ENCODE measurements at regions not wholly inside any gene's neighbourhood (a gene's known extent, or its start where the extent isn't known, plus 50 kb on each side); places are given as distances from the start of the nearest gene placed in this dataset.

DNA sequence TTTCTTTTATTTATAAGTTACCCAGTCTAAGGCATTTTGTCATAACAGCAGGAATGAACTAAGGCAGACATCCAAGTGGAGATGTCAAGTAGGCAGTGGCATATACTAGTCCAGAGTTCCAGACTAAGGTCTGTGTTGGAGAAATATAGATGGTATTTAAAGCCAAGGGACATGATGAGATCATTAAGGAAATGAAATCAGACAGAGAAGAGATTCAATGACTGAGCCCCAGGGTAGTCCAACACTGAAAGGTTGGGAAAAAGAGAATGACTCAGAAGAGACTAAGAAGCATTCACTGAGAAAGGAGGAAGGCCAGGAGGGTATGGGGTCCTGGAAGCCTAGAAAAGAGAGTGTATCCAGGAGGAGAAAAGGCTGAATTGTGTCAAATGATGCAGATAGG, 442.2 kb upstream of the CCDC196 start:
- H3K27me3 ChIP-seq (ENCODE audit: control insufficient read depth, insufficient read depth): no peaks in the 10 kb centered on the region
- no peak for DNase-seq
- H3K4me3 ChIP-seq (ENCODE audit: low read length): no peak overlapping the region
- no peak for ATAC-seq
- H3K9me3 ChIP-seq (ENCODE audit: control insufficient read depth, low read length): no peaks in the 10 kb centered on the region
- no peak overlapping the region for H3K27ac ChIP-seq (ENCODE audit: low read length)
- no peaks in the 10 kb centered on the region for H3K4me1 ChIP-seq (ENCODE audit: control insufficient read depth, insufficient read depth, low read length)
- intact Hi-C loops (cut with DNase I): no loop called here

DNA sequence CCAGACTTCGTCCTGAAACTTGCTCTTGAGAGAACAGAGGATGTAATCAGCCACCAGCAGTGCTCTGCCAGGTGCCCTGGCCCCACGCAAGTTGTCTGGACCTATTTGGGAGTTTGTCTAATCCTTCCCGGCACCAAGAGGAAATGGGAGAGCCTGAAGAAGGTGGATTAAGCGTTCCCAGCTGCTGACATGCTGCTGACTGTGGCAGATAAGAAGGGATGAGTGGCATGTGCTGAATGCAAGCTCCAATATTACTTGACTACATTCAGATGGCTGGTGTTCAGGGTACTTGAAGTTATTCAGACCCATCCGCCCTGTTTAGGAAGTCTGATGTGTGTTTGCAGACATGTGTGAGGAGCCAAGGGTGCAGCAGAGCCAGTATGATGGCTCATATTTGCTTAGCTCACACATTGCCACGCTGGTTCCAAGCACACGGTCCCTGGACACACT, 440.6 kb upstream of the CCDC196 start:
- intact Hi-C loops (cut with DNase I): no loop called here
- no peak overlapping the region for H3K4me3 ChIP-seq (ENCODE audit: low read length)
- no peaks in the 10 kb centered on the region for H3K9me3 ChIP-seq (ENCODE audit: control insufficient read depth, low read length)
- DNase-seq (peak; percentile 70 to 81 (median 70)), ATAC-seq (peak; percentile 94)
- H3K4me1 ChIP-seq (ENCODE audit: control insufficient read depth, insufficient read depth, low read length): no peaks in the 10 kb centered on the region
- peak overlapping the region; percentile 34 for H3K27ac ChIP-seq (ENCODE audit: low read length)
- WGBS: 17% methylated on average over 7 of the region's 7 CpGs
- H3K27me3 ChIP-seq (ENCODE audit: control insufficient read depth, insufficient read depth): no peaks in the 10 kb centered on the region

DNA sequence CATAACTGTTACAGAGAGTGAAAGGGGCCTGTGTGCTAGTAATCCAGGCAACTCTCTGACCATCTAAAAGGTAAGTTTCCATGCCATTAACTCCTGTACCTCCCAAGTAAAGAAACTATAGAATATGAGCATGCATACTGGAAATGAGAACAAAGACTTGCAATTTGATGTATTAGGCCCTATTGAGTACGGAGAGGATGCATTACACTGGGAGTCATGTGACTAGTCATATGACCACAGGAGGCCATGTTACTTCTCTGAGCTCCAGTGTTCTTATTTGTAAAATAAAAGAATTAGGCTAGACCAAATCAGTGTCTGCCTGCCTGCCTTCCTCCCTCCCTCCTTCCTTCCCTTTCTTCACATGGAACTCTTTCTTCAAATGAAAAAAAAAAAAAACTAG, 440.1 kb upstream of the CCDC196 start:
- Histone ChIP-seq H3K9me3 (ENCODE audit: control insufficient read depth, low read length) (no peaks in the 10 kb centered on the region), H3K4me3 (ENCODE audit: low read length) (no peak overlapping the region), H3K4me1 (ENCODE audit: control insufficient read depth, insufficient read depth, low read length) (no peaks in the 10 kb centered on the region), H3K27me3 (ENCODE audit: control insufficient read depth, insufficient read depth) (no peaks in the 10 kb centered on the region), H3K27ac (ENCODE audit: low read length) (peak overlapping the region; percentile 34)
- WGBS: 62% methylated on average over 1 of the region's 1 CpG
- ATAC-seq: peak in 1 of 2 donors; percentile 8
- DNase-seq: no peak
- intact Hi-C loops (cut with DNase I): no loop called here

DNA sequence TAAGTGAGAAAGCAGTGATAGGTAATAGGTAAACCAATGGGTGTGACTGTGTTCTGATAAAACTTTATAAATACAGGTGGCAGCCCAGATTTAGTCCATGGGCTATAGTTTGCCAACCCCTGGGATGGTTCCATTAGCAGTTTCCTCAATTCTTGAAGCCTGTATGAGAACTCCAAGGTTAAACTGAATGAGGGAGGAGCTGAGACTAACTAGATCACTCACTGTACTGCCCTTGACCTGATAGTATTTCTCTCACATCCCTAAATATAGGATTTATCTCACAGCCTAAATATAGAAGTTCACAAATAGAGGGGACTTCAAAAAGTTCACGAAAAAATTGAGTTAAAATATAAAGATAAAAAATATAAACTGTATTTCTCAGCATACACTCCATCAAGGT, 439.6 kb upstream of the CCDC196 start:
- no peaks in the 10 kb centered on the region for H3K27me3 ChIP-seq (ENCODE audit: control insufficient read depth, insufficient read depth)
- no peaks in the 10 kb centered on the region for H3K9me3 ChIP-seq (ENCODE audit: control insufficient read depth, low read length)
- intact Hi-C loops (cut with DNase I): no loop called here
- ATAC-seq: peak in 1 of 2 donors; percentile 33
- no peak overlapping the region for H3K4me3 ChIP-seq (ENCODE audit: low read length)
- no peak for DNase-seq
- no peaks in the 10 kb centered on the region for H3K4me1 ChIP-seq (ENCODE audit: control insufficient read depth, insufficient read depth, low read length)
- 32% methylated on average over 1 of the region's 1 CpG for WGBS
- H3K27ac ChIP-seq (ENCODE audit: low read length): no peak overlapping the region

DNA sequence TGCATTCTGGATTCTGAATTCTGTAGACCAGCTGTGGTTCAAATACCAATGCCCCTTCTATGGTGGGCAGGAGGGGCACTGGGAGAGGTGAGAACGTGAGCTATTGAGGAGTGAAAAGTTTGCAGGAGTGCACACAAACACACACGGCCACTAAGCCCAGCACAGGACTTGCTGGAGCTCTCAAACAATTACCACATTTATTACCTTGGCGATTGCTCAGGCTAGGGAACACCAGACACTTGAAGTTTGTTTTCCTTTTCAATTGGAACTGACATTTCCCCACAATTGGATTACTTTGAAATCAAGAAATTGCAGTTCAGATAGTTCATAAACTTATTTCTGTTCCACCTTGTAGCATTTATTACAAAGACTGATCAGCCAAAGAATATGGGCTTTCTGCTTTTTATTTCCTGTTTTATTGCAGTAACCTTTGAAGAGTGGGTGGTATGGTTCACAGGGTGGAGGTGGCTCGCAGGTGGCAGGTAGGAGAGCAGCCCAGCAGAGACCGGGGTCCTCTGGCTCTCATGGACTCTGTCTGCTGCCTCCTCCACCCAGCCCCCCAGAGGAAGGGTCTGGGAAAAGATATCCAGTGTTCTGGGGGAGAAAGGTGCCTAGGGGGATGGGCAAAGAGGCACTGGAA, 429.8 kb upstream of the CCDC196 start:
- no peak for ATAC-seq
- 80% methylated on average over 5 of the region's 5 CpGs for WGBS
- H3K27me3 ChIP-seq (ENCODE audit: control insufficient read depth, insufficient read depth): no peaks in the 10 kb centered on the region
- DNase-seq: no peak
- H3K27ac ChIP-seq (ENCODE audit: low read length): no peak overlapping the region
- H3K4me1 ChIP-seq (ENCODE audit: control insufficient read depth, insufficient read depth, low read length): no peaks in the 10 kb centered on the region
- intact Hi-C loops (cut with DNase I): no loop called here
- no peak overlapping the region for H3K4me3 ChIP-seq (ENCODE audit: low read length)
- no peaks in the 10 kb centered on the region for H3K9me3 ChIP-seq (ENCODE audit: control insufficient read depth, low read length)

DNA sequence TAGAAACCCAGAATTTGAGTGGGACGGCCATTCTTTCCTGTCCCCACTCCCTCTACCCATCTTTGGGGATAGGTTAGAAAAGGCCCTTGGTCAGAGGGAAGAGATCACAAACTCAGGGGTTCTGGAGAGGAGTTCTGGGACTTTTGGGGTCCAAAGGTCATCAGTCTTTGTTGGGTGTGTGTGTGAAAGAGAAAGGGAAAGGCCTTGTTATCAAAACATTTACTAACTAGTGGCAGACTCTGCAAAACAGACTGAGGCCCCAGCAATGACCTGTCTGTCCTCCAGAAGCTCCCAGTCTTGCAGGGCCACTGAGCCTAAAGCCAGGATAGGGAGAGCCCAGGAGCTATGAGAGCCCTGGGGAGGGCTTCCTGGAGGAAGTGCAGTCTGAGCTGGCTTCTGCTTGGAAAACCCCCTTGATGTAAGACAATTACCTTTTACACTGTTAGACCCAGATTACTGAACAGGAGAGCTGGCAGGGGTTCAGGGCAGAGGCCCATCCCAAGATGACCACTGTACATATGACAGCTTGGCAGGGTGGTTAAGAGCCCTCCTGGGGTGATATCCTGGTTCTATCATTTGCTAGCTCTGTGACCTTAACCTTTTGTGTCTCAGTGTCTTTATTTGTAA, 429.1 kb upstream of the CCDC196 start:
- intact Hi-C loops (cut with DNase I): no loop called here
- H3K4me3 ChIP-seq (ENCODE audit: low read length): no peak overlapping the region
- H3K27ac ChIP-seq (ENCODE audit: low read length): no peak overlapping the region
- no peaks in the 10 kb centered on the region for H3K9me3 ChIP-seq (ENCODE audit: control insufficient read depth, low read length)
- no peaks in the 10 kb centered on the region for H3K27me3 ChIP-seq (ENCODE audit: control insufficient read depth, insufficient read depth)
- 97% methylated on average over 1 of the region's 1 CpG for WGBS
- H3K4me1 ChIP-seq (ENCODE audit: control insufficient read depth, insufficient read depth, low read length): no peaks in the 10 kb centered on the region
- no peak for DNase-seq
- ATAC-seq: no peak

DNA sequence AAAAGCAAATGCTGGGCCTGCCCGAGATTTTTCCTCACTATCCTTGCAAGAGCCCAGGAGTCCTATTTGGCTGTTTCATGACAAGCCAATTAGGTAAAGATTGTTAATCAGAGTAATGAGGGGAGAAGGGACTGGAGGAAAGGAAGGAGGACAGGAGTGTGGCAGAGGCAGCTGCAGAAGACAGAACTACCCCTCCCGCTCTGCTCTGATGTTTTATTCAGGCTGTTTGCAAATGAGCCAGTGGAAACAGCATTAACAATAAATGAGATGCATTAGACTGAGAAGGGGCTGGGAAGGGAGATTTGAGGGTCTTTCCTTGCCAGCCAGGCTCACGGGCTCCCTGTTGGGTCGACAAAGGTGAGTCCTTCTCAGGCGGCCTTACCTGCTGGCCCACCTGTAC, 421.0 kb upstream of the CCDC196 start:
- DNase-seq: no peak
- ATAC-seq: no peak
- H3K4me3 ChIP-seq (ENCODE audit: low read length): no peak overlapping the region
- WGBS: 84% methylated on average over 5 of the region's 5 CpGs
- H3K9me3 ChIP-seq (ENCODE audit: control insufficient read depth, low read length): no peaks in the 10 kb centered on the region
- intact Hi-C loops (cut with DNase I): loop anchor here in 1 of 4 donors (10.0 kb wide), 1 partner anchor 110 kb away; no protein-coding TSS in a partner anchor
- H3K27ac ChIP-seq (ENCODE audit: low read length): no peak overlapping the region
- H3K27me3 ChIP-seq (ENCODE audit: control insufficient read depth, insufficient read depth): no peaks in the 10 kb centered on the region
- H3K4me1 ChIP-seq (ENCODE audit: control insufficient read depth, insufficient read depth, low read length): no peaks in the 10 kb centered on the region

DNA sequence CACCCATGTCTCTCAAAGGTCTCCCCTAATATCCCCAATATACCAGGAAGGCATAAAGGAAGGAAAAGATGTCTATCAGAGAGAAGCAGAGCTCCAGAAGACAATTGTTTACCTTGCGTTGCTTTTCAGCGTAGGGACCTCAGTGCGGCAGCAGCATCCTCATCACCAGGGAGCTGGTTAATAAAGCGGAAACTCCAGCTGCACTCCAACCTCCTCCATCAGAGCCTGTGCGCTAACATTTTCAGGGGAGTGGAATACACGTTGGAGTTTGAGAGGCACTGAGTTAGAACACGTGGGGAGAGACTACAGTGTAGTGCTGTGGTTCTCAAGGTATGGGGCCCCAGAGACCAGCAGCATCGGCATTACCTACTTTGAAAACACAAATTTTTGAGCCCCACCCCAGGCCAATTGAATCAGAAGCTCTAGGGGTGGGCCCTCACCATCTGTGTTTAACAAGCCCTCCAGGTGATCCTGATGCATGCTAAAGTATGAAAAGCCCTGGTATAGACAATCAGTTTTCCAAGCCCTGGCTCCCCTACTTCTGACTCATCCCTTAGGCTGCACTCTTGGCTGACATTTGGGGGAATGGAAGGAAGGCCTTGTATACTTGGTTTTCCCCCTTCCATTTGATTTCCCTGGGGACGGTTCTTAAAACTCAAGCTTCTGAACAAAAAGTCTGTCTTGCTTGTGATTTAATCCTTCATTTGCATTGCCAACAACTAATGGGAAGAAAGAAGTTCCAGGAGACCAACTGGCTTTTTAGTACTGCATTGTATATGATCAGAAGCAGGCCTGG, 419.0 kb upstream of the CCDC196 start:
- H3K27me3 ChIP-seq (ENCODE audit: control insufficient read depth, insufficient read depth): no peaks in the 10 kb centered on the region
- WGBS: 87% methylated on average over 9 of the region's 9 CpGs
- no peaks in the 10 kb centered on the region for H3K9me3 ChIP-seq (ENCODE audit: control insufficient read depth, low read length)
- DNase-seq (no peak), ATAC-seq (peak; percentile 62 to 79)
- intact Hi-C loops (cut with DNase I): loop anchor here in 1 of 4 donors (10.0 kb wide), 1 partner anchor 112 kb away; no protein-coding TSS in a partner anchor
- no peak overlapping the region for H3K27ac ChIP-seq (ENCODE audit: low read length)
- H3K4me3 ChIP-seq (ENCODE audit: low read length): no peak overlapping the region
- no peaks in the 10 kb centered on the region for H3K4me1 ChIP-seq (ENCODE audit: control insufficient read depth, insufficient read depth, low read length)

DNA sequence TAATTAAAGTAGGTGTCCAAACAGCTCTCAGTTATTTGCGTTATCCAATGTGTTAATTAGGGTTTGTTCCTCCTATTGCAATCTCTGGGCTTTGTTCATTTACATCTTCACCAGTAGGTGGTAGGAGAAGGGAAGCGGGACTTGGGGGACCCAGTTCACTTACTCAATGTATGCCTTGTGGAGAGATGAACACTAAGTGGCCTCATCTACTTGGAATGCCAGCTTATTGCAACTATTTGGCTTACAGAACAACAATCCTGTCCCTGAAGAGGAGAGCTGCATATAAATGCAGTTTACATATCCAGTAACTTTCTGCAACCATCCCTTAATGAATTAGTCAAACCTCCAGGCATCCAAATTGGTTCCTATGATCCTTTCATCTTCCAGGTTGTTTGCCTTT, 417.1 kb upstream of the CCDC196 start:
- ATAC-seq (no peak), DNase-seq (no peak)
- intact Hi-C loops (cut with DNase I): loop anchor here in 1 of 4 donors (10.0 kb wide), 1 partner anchor 114 kb away; no protein-coding TSS in a partner anchor
- Histone ChIP-seq H3K27me3 (ENCODE audit: control insufficient read depth, insufficient read depth) (no peaks in the 10 kb centered on the region), H3K4me1 (ENCODE audit: control insufficient read depth, insufficient read depth, low read length) (no peaks in the 10 kb centered on the region), H3K27ac (ENCODE audit: low read length) (no peak overlapping the region), H3K9me3 (ENCODE audit: control insufficient read depth, low read length) (no peaks in the 10 kb centered on the region), H3K4me3 (ENCODE audit: low read length) (no peak overlapping the region)
- WGBS: 93% methylated on average over 2 of the region's 2 CpGs

DNA sequence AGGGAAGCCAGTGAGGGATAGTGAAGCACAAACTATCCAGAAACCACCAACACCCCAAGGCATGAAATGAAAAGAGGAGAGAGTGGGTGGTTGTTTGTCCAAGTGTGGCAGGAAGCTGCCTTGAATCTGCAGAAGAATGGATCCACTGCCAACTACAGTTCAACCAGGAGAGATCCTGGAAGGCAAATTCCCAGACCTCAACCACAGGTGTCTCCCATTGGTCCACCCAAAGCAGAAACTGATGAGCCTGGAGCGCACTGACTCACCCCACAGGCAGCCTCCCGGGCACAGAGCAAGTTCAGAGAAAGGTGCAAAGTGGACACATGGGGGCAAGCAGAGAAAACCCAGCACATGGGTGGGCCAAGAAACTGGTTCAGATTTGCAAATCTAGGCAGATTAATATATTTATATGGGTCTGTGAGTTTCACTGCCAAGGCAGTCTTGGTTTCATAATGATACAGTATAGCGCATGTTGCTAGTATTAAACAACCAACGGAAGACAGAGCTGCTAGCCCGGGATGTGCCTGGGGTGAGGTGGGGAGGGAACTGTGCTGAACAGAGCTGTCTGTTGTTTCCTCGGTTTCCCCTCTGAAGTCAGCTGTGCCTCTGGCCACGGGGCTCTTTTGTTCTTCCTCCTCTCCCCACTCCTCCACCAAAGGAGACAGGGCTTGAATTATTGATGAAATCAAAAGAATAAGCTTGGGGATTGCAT, 416.2 kb upstream of the CCDC196 start:
- Histone ChIP-seq H3K9me3 (ENCODE audit: control insufficient read depth, low read length) (no peaks in the 10 kb centered on the region), H3K4me3 (ENCODE audit: low read length) (no peak overlapping the region), H3K27ac (ENCODE audit: low read length) (no peak overlapping the region), H3K27me3 (ENCODE audit: control insufficient read depth, insufficient read depth) (no peaks in the 10 kb centered on the region), H3K4me1 (ENCODE audit: control insufficient read depth, insufficient read depth, low read length) (no peaks in the 10 kb centered on the region)
- DNase-seq (no peak), ATAC-seq (no peak)
- WGBS: 83% methylated on average over 7 of the region's 7 CpGs
- intact Hi-C loops (cut with DNase I): loop anchor here in 1 of 4 donors (10.0 kb wide), 2 partner anchors 115 to 905 kb away; no protein-coding TSS in a partner anchor
